Germinal center (tissue), 1 donor: ENCODE measurements at regions not wholly inside any gene's neighbourhood (a gene's known extent, or its start where the extent isn't known, plus 50 kb on each side); places are given as distances from the start of the nearest gene placed in this dataset.

Source experiments
- DNase-seq: peaks from one replicate; pipeline ENCODE4 v3.0.0; 2012; ENCODE audit warnings: mixed read lengths, low spot score

GRCh38 chr2:66382091-66382490, 52.8 kb upstream of the MEIS1 start:
- DNase-seq: no peak

GRCh38 chr2:66379473-66379872, 55.5 kb upstream of the MEIS1 start:
- DNase-seq: no peak

- DNase-seq: no peak
Observed at GRCh38 chr2:66377832-66378231, 57.1 kb upstream of the MEIS1 start.

GRCh38 chr2:66370824-66371223, 64.1 kb upstream of the MEIS1 start:
- no peak for DNase-seq

- DNase-seq: no peak
Observed at GRCh38 chr2:66366619-66367018, 68.3 kb upstream of the MEIS1 start.

GRCh38 chr2:66364495-66365333, 70.2 kb upstream of the MEIS1 start:
- DNase-seq: no peak

GRCh38 chr2:66362701-66363100, 72.2 kb upstream of the MEIS1 start:
- DNase-seq: no peak

GRCh38 chr2:66346231-66346664, 88.7 kb upstream of the MEIS1 start:
- DNase-seq: no peak

GRCh38 chr2:66344087-66344663, 90.8 kb upstream of the MEIS1 start:
- DNase-seq: no peak

- DNase-seq: no peak
Observed at GRCh38 chr2:66343259-66343658, 91.7 kb upstream of the MEIS1 start.

GRCh38 chr2:66340521-66340920, 94.4 kb upstream of the MEIS1 start:
- no peak for DNase-seq

- DNase-seq: no peak
Observed at GRCh38 chr2:66334237-66335029, 100.5 kb upstream of the MEIS1 start.

GRCh38 chr2:66331176-66331575, 103.7 kb upstream of the MEIS1 start:
- DNase-seq: no peak

GRCh38 chr2:66329081-66329605, 105.8 kb upstream of the MEIS1 start:
- DNase-seq: no peak

GRCh38 chr2:66327066-66327740, 107.7 kb upstream of the MEIS1 start:
- no peak for DNase-seq

- DNase-seq: no peak
Observed at GRCh38 chr2:66324909-66325528, 109.9 kb upstream of the MEIS1 start.

GRCh38 chr2:66324356-66324755, 110.6 kb upstream of the MEIS1 start:
- no peak for DNase-seq

- DNase-seq: no peak
Observed at GRCh38 chr2:66323406-66323805, 111.5 kb upstream of the MEIS1 start.

- no peak for DNase-seq
Observed at GRCh38 chr2:66322506-66323260, 112.2 kb upstream of the MEIS1 start.

- no peak for DNase-seq
Observed at GRCh38 chr2:66318009-66318561, 116.8 kb upstream of the MEIS1 start.
